ENCODE measurements at regions not wholly inside any gene's neighbourhood (a gene's known extent, or its start where the extent isn't known, plus 50 kb on each side); places are given as distances from the start of the nearest gene placed in this dataset.
A peak's percentile ranks its signal among the peaks of the same experiment; 100 is the strongest.

- intact Hi-C loops (cut with DNase I): no loop called here
- DNase-seq: no peak
Measured at GRCh38 chr14:87567618-87568295, 425.2 kb downstream of the GALC start.

DNA sequence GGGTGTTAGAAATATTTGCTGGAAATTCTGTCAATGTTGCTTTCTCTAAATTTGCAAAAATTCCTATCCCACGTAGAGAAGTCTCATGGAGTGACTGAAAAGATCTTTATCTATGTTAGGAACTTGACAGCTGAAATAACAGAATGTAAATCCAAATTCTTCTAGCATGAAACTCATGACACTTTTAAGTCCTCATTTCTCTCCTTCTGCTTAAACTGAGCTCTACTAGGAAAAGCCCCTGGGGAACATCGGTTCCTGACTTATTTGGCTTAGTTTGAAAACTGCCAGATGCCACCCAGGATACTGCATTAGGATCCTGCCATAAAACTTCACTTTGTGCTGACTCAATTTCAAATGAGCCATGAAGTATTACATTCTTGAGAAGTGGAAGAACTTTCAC, 426.0 kb downstream of the GALC start:
- intact Hi-C loops (cut with DNase I): no loop called here
- no peak for DNase-seq

- intact Hi-C loops (cut with DNase I): no loop called here
- no peak for DNase-seq
Measured at GRCh38 chr14:87547536-87547935, 445.4 kb downstream of the GALC start.

DNA sequence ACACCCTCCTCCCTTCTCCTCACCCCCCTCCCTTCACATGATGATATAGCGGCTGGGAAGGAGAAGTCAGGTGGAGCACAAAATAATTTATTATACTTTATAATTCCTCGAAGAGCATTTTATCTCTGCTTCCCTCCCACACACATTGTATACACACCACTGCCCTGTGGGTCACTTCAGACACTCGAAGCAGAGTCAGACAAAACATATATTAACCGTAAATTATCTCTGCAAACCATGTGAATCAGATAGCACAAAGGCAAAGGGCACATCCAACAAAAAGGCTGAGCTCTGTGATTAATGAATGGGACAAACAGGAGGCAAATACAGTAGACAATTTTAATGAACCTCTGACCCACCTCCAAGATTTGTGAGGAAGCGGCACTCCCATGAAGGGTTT, 450.7 kb downstream of the GALC start:
- DNase-seq: no peak
- intact Hi-C loops (cut with DNase I): no loop called here

GRCh38 chr14:87540339-87540738, 452.6 kb downstream of the GALC start:
- no peak for DNase-seq
- intact Hi-C loops (cut with DNase I): no loop called here

GRCh38 chr14:87529081-87529480, 463.9 kb downstream of the GALC start:
- intact Hi-C loops (cut with DNase I): no loop called here
- no peak for DNase-seq

DNA sequence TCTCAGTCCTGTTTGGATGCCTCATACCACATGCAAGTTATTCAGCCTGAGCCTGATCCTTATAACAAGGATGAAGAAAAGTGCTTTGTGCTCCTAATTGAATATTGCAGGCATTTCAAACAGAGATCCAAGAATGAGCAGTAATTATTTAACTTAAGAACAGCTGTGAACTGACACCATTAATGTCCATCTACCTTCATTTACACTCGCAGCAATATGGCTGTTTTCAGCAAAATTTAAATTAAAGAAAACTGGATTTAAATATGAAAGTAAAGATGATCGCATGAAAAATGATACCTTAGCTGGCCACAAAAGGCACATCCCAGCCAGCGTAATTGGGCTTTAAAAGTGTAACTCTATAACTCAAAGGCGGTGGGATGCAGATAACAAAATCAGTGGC, 466.3 kb downstream of the GALC start:
- intact Hi-C loops (cut with DNase I): no loop called here
- DNase-seq: no peak

DNA sequence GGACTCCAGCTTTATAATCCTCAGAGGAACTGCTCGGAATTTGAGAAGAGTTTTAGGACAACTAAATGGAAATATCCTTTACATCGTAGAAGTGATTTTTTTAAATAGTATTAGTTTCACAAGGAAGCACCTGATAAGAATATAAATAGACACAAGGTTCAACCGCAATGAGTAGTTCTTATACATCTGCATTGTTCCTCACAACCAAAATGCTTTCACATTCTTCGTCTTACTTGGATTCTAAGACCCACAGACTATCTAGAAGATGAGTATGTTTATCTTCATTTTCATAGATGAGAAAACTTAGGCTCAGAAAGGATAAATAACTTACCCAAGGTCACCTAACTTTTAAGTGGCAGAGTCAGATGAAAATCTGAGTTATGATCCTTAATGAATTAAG, 469.0 kb downstream of the GALC start:
- no peak for DNase-seq
- intact Hi-C loops (cut with DNase I): no loop called here

DNA sequence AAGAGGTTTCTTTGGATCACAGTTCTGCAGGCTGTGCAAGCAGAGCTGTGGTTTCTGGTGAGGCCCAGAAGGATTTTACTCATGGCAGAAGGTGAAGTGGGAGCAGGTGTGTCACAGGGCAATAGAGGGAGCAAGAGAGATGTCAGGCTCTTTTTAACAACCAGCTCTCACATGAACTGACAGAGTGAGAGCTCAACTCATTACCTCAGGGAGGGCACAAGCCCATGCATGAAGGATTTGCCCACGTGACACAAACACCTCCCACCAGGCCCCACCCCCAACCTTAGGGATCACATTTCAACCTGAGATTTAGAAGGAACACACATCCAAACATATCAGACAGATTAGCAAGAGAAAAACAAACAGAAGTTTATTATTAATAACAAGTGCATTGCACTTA, 470.4 kb downstream of the GALC start:
- intact Hi-C loops (cut with DNase I): no loop called here
- DNase-seq: no peak

- intact Hi-C loops (cut with DNase I): no loop called here
- no peak for DNase-seq
Measured at GRCh38 chr14:87508333-87508732, 484.6 kb downstream of the GALC start.

- DNase-seq: no peak
- intact Hi-C loops (cut with DNase I): loop anchor here (2.0 kb wide), 1 partner anchor 65 kb away; no protein-coding TSS in a partner anchor
Measured at GRCh38 chr14:87503711-87504110, 489.3 kb downstream of the GALC start.

GRCh38 chr14:87497301-87497700, 495.7 kb downstream of the GALC start:
- DNase-seq: peak in 3 of 10 donors; percentile 13 to 23 (median 14)
- intact Hi-C loops (cut with DNase I): no loop called here

DNA sequence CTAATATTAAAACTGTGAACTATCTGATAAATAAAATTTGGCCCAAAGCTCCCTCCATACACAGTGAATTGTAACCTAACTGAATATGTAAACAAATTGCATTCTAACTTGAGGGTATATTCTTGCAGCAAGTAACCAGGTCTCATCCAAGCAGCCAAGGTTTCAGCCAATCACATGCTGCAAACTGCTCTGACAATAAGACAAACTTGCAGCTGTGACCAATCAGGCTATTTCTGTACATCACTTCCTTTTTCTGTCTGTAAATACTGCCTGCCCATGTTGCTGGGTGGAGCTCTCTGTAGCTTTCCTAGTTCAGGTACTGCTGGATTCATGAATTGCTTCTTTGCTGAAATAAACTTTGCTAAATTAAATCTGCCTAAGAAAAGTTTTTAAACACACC, 499.0 kb downstream of the GALC start:
- no peak for DNase-seq
- intact Hi-C loops (cut with DNase I): no loop called here

DNA sequence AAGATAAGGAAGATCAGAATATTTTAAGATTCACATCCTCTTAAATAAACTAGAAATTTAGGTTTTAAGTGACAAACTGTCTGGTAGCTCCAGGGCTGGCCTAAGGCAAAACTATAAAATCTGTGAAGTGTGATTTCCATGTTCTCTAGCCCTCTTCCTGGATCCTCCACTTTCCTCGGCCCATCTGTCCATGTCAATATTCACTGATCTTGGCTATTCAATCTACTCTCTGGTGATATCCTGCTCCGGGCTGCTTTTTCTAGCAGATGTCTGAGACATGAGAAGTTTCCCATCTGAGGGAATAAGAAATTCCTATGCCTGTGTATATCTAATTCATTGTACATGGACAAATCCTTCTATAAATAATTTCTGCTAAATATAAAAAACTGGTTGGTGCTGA, 500.4 kb downstream of the GALC start:
- DNase-seq: no peak
- intact Hi-C loops (cut with DNase I): no loop called here

- intact Hi-C loops (cut with DNase I): no loop called here
- no peak for DNase-seq
Measured at GRCh38 chr14:87491816-87492215, 501.2 kb downstream of the GALC start.

DNA sequence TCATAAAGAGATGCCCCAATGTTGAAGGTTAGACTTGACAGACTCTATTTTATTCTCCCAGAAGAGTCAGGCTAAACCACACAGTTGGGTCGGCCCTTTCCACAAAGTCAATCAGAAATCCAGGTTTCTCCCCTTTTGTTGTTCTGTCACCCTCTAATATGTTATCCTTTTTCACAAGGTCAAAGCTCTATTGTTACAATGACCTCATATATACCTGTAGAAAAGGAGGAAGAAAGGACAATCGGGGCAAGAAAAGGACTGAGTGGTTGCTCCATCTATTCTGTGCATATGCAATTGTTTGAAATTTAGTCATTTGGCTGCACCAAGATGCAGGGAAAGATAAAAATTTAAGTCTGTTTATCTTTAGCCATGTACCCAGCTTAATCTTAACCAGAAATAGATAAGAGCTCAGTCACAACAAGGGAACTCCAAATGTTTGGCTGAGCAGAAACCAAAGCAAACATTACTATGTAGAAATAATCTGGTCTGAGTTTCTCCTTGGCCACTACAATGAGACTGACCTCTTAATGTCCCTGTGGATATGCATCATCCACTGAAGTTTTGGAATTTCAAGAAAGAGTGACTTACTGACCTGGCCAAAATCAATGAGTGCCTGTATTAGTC, 503.7 kb downstream of the GALC start:
- intact Hi-C loops (cut with DNase I): no loop called here
- no peak for DNase-seq

GRCh38 chr14:87483271-87484260, 509.4 kb downstream of the GALC start:
- intact Hi-C loops (cut with DNase I): no loop called here
- DNase-seq: no peak

GRCh38 chr14:87468531-87468930, 524.5 kb downstream of the GALC start:
- intact Hi-C loops (cut with DNase I): no loop called here
- DNase-seq: no peak

DNA sequence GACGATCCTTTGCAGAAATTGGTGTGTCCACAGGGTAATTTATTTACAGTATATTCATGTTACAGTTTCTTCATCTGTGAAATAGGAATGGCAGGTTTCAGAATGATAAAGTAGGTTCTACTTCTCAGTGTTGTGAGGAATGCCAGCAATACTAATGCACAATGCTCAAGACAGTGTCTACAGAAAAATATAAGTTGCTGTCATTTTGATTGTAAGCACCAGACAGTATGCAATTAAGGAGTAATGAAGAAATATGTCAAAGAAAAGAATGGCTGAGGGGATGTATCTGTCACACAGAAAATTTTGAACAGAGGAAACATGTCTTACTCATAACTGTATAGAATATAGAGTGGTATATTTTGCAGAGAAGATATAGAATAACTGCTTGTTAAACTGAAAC, 525.4 kb downstream of the GALC start:
- intact Hi-C loops (cut with DNase I): no loop called here
- no peak for DNase-seq

- DNase-seq: no peak
- intact Hi-C loops (cut with DNase I): no loop called here
Measured at GRCh38 chr14:87465770-87466169, 527.2 kb downstream of the GALC start.

DNA sequence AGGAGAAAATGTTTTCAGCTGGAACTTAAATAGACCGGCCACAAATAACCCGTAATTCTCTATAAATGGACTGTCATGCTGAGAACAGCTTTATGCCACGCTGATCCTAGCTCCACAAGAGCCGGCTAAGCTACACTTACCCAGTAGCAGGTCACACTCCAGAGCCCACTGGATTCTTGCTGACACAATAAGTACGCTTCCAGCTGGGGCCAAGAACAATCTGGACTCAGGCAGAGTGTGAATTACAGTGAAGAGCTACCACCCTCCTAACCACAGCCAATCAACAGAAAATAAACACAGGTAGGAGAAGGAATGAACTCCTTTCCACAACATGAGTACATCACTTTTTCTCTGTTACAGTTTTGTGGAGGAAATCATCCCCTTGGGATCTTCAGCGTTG, 531.3 kb downstream of the GALC start:
- intact Hi-C loops (cut with DNase I): no loop called here
- peak in 1 of 10 donors; percentile 60 for DNase-seq

Data from posterior cingulate gyrus (tissue), 11 donors.